ENCODE measurements at regions not wholly inside any gene's neighbourhood (a gene's known extent, or its start where the extent isn't known, plus 50 kb on each side); places are given as distances from the start of the nearest gene placed in this dataset.
A peak's percentile ranks its signal among the peaks of the same experiment; 100 is the strongest.

DNA sequence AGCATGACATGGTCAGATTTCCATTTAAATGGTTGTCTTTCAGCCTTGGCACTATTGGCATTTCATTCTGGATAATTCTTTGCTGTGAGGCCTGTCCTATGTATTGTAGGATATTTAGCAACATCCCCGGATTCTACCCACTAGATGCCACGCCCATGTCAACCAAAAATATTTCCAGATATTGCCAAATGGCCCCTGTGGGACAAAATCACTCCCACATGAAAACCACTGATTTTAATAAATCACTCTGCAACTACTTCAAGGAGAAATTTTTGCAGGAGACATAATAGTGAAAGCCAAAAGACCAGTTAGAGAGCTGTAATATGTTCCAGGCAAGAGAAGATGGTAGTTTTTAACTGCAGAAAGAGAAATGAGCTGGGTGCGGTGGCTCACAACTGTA, 55.9 kb upstream of the RARB start:
- no peaks in the 10 kb centered on the region for H3K4me1 ChIP-seq (ENCODE audit: control insufficient read depth in 1 of 2, insufficient read depth in 2 of 2, low read length in 2 of 2)
- WGBS (ENCODE audit: insufficient coverage), result 100% methylated on average over 1 of the region's 3 CpGs
- intact Hi-C loops (cut with micrococcal nuclease), result no loop called here
- no peaks in the 10 kb centered on the region for H3K27me3 ChIP-seq (ENCODE audit: control insufficient read depth in 2 of 2, insufficient read depth in 2 of 2, low read length in 2 of 2)
- H3K36me3 ChIP-seq (replicated peaks in 1 of 2; ENCODE audit: control insufficient read depth in 1 of 2, insufficient read depth in 2 of 2, low read length in 2 of 2), result no peaks in the 10 kb centered on the region
- Mint-ChIP-seq H3K36me3 (no peaks in the 10 kb centered on the region), H3K4me3 (no peak overlapping the region), H3K4me1 (no peaks in the 10 kb centered on the region), H3K27me3 (ENCODE audit: low read depth in 3 of 3) (no peaks in the 10 kb centered on the region), H3K9me3 (peaks cover 0 to 13% (median 6%) of the 10 kb centered on the region in 7 donors), H3K27ac (peak overlapping the region in 1 of 7 donors; percentile 11)
- no peak overlapping the region for H3K4me3 ChIP-seq (replicated peaks in 1 of 3; ENCODE audit: low read depth in 2 of 3, low read length in 3 of 3)
- TF ChIP-seq, protein P1, sequence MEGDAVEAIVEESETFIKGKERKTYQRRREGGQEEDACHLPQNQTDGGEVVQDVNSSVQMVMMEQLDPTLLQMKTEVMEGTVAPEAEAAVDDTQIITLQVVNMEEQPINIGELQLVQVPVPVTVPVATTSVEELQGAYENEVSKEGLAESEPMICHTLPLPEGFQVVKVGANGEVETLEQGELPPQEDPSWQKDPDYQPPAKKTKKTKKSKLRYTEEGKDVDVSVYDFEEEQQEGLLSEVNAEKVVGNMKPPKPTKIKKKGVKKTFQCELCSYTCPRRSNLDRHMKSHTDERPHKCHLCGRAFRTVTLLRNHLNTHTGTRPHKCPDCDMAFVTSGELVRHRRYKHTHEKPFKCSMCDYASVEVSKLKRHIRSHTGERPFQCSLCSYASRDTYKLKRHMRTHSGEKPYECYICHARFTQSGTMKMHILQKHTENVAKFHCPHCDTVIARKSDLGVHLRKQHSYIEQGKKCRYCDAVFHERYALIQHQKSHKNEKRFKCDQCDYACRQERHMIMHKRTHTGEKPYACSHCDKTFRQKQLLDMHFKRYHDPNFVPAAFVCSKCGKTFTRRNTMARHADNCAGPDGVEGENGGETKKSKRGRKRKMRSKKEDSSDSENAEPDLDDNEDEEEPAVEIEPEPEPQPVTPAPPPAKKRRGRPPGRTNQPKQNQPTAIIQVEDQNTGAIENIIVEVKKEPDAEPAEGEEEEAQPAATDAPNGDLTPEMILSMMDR (IDR thresholded peaks at IDR 0.05), result no peak
- no peaks in the 10 kb centered on the region for H4K20me1 ChIP-seq (ENCODE audit: insufficient read depth, low read length)
- no peak for DNase-seq
- no peak overlapping the region for H3K27ac ChIP-seq (ENCODE audit: low read depth in 1 of 2, low read length in 2 of 2)
- H3K9ac ChIP-seq (ENCODE audit: insufficient read depth, low read length, poor library complexity, severe bottlenecking), result no peak overlapping the region
- no peak overlapping the region for H2AFZ ChIP-seq (ENCODE audit: insufficient read depth, low read depth, low read length, poor library complexity, severe bottlenecking)
- H3K79me2 ChIP-seq (ENCODE audit: insufficient read depth, low read length), result no peaks in the 10 kb centered on the region
- H3K4me2 ChIP-seq (replicated peaks; ENCODE audit: extremely low read depth, low read length, poor library complexity, severe bottlenecking), result no peak overlapping the region
- no peaks in the 10 kb centered on the region for H3K9me3 ChIP-seq (replicated peaks in 1 of 2; ENCODE audit: control insufficient read depth in 1 of 2, insufficient read depth in 1 of 2, low read length in 2 of 2)

DNA sequence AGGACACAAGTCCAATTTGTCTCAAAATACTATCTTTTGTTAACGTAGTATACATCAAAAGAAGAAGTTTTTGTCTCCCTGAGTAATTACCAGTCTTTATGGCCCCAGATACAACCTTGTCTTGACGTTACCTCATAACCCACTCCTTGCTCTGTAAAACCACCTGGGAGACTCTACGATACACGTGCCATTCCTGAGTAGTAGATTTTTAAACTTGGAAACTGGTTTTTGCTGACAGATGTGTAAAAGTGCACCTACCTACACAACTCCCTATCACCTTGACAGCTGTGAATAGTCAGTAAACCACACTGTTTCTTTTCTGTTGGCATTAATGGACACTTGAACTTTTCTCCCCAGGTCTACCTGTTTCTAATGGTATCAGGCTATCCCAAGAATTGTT, 51.7 kb upstream of the RARB start:
- no peak overlapping the region for H3K4me3 ChIP-seq (replicated peaks in 1 of 3; ENCODE audit: low read depth in 2 of 3, low read length in 3 of 3)
- no peak overlapping the region for H2AFZ ChIP-seq (ENCODE audit: insufficient read depth, low read depth, low read length, poor library complexity, severe bottlenecking)
- H4K20me1 ChIP-seq (ENCODE audit: insufficient read depth, low read length), result no peaks in the 10 kb centered on the region
- H3K27me3 ChIP-seq (ENCODE audit: control insufficient read depth in 2 of 2, insufficient read depth in 2 of 2, low read length in 2 of 2), result no peaks in the 10 kb centered on the region
- no peak for DNase-seq
- Mint-ChIP-seq H3K9me3 (peaks cover 0 to 8% (median 4%) of the 10 kb centered on the region in 7 donors), H3K27me3 (ENCODE audit: low read depth in 3 of 3) (peaks cover 0 to 2% (median 1%) of the 10 kb centered on the region in 3 donors), H3K27ac (no peak overlapping the region), H3K4me3 (no peak overlapping the region), H3K36me3 (no peaks in the 10 kb centered on the region), H3K4me1 (no peaks in the 10 kb centered on the region)
- H3K9ac ChIP-seq (ENCODE audit: insufficient read depth, low read length, poor library complexity, severe bottlenecking), result no peak overlapping the region
- TF ChIP-seq, protein P1 (IDR thresholded peaks at IDR 0.05), result no peak
- intact Hi-C loops (cut with micrococcal nuclease), result no loop called here
- no peaks in the 10 kb centered on the region for H3K4me1 ChIP-seq (ENCODE audit: control insufficient read depth in 1 of 2, insufficient read depth in 2 of 2, low read length in 2 of 2)
- no peaks in the 10 kb centered on the region for H3K9me3 ChIP-seq (replicated peaks in 1 of 2; ENCODE audit: control insufficient read depth in 1 of 2, insufficient read depth in 1 of 2, low read length in 2 of 2)
- H3K4me2 ChIP-seq (replicated peaks; ENCODE audit: extremely low read depth, low read length, poor library complexity, severe bottlenecking), result no peak overlapping the region
- no peak overlapping the region for H3K27ac ChIP-seq (ENCODE audit: low read depth in 1 of 2, low read length in 2 of 2)
- H3K79me2 ChIP-seq (ENCODE audit: insufficient read depth, low read length), result no peaks in the 10 kb centered on the region
- H3K36me3 ChIP-seq (replicated peaks in 1 of 2; ENCODE audit: control insufficient read depth in 1 of 2, insufficient read depth in 2 of 2, low read length in 2 of 2), result no peaks in the 10 kb centered on the region
- WGBS (ENCODE audit: insufficient coverage), result 100% methylated on average over 1 of the region's 4 CpGs

All from CD14-positive monocyte (primary cell).